ACC112 (cell line): ENCODE measurements at regions not wholly inside any gene's neighbourhood (a gene's known extent, or its start where the extent isn't known, plus 50 kb on each side); places are given as distances from the start of the nearest gene placed in this dataset.
"Not testable (repeated sequence)": the region's sequence is repeated elsewhere in the genome, so short reads cannot be mapped to it uniquely, and the experiment has no call there.

Experiments used
- H2AFZ ChIP-seq: fragments of 200-600 bp; sonication (generic); one replicate; pipeline ENCODE4 v1.6.0; 2017; ENCODE audit warnings: antibody characterized with exemption, low read length; ENCODE audit not compliant: unreplicated experiment
- H3K27ac ChIP-seq: fragments of 200-600 bp; sonication (generic); 2 replicates; pipeline ENCODE4 v1.5.1; 2014; ENCODE audit warnings: low read depth, mild to moderate bottlenecking, antibody characterized with exemption, low read length, moderate library complexity
- H3K27me3 ChIP-seq: fragments of 200-600 bp; sonication (generic); 2 replicates; pipeline ENCODE4 v1.6.1; 2014; ENCODE audit warnings: mild to moderate bottlenecking, antibody characterized with exemption, low read length, moderate library complexity, mixed read lengths; ENCODE audit not compliant: insufficient read depth
- H3K36me3 ChIP-seq: fragments of 200-600 bp; sonication (generic); 2 replicates; pipeline ENCODE4 v1.6.1; 2016; ENCODE audit warnings: mild to moderate bottlenecking, antibody characterized with exemption, low read length, moderate library complexity, mixed read lengths; ENCODE audit not compliant: insufficient read depth
- H3K4me1 ChIP-seq: fragments of 200-600 bp; sonication (generic); one replicate; pipeline ENCODE4 v1.6.1; 2016; ENCODE audit warnings: low read length, mixed read lengths; ENCODE audit not compliant: insufficient read depth, unreplicated experiment, control insufficient read depth
- H3K4me3 ChIP-seq: fragments of 200-600 bp; sonication (generic); 2 replicates; pipeline ENCODE4 v1.5.1; 2014; ENCODE audit warnings: mild to moderate bottlenecking, low read depth, low read length
- H3K79me2 ChIP-seq: fragments of 200-600 bp; sonication (generic); one replicate; pipeline ENCODE4 v1.6.0; 2016; ENCODE audit warnings: low read length; ENCODE audit not compliant: control insufficient read depth, unreplicated experiment, insufficient read depth

GRCh38 chr4:107366016-107366735 is 330.1 kb upstream of the DKK2 start:
- no peaks in the 10 kb centered on the region for H3K4me1 ChIP-seq
- no peak overlapping the region for H3K27ac ChIP-seq
- H3K27me3 ChIP-seq: no peaks in the 10 kb centered on the region
- no peaks in the 10 kb centered on the region for H3K79me2 ChIP-seq
- H3K4me3 ChIP-seq: no peak overlapping the region
- H3K36me3 ChIP-seq: no peaks in the 10 kb centered on the region
- no peak overlapping the region for H2AFZ ChIP-seq

GRCh38 chr4:107363125-107363524 is 327.0 kb upstream of the DKK2 start:
- Histone ChIP-seq H2AFZ (no peak overlapping the region), H3K36me3 (no peaks in the 10 kb centered on the region), H3K4me1 (no peaks in the 10 kb centered on the region), H3K4me3 (no peak overlapping the region), H3K27me3 (no peaks in the 10 kb centered on the region), H3K79me2 (no peaks in the 10 kb centered on the region), H3K27ac (no peak overlapping the region)

- Histone ChIP-seq H3K4me3 (no peak overlapping the region), H2AFZ (no peak overlapping the region), H3K27ac (no peak overlapping the region), H3K79me2 (no peaks in the 10 kb centered on the region), H3K27me3 (no peaks in the 10 kb centered on the region), H3K36me3 (no peaks in the 10 kb centered on the region), H3K4me1 (no peaks in the 10 kb centered on the region)
These were observed 323.1 kb upstream of the DKK2 start for GRCh38 chr4:107359208-107359607.

- not testable (repeated sequence) for H3K4me3 ChIP-seq, H3K4me1 ChIP-seq, H2AFZ ChIP-seq, H3K79me2 ChIP-seq, H3K36me3 ChIP-seq, H3K27ac ChIP-seq, H3K27me3 ChIP-seq
These were observed 318.2 kb upstream of the DKK2 start for GRCh38 chr4:107354304-107354703.

GRCh38 chr4:107351196-107351595 is 315.1 kb upstream of the DKK2 start:
- Histone ChIP-seq H3K79me2 (no peaks in the 10 kb centered on the region), H3K4me3 (no peak overlapping the region), H3K27me3 (no peaks in the 10 kb centered on the region), H3K36me3 (no peaks in the 10 kb centered on the region), H3K27ac (no peak overlapping the region), H2AFZ (no peak overlapping the region), H3K4me1 (peaks cover 4% of the 10 kb centered on the region)

GRCh38 chr4:107349732-107350131 is 313.6 kb upstream of the DKK2 start:
- Histone ChIP-seq H3K4me3 (no peak overlapping the region), H3K27ac (no peak overlapping the region), H2AFZ (no peak overlapping the region)

GRCh38 chr4:107349266-107349665 is 313.2 kb upstream of the DKK2 start:
- H3K27ac ChIP-seq: no peak overlapping the region
- no peaks in the 10 kb centered on the region for H3K79me2 ChIP-seq
- H3K27me3 ChIP-seq: no peaks in the 10 kb centered on the region
- no peaks in the 10 kb centered on the region for H3K36me3 ChIP-seq
- H3K4me3 ChIP-seq: no peak overlapping the region
- no peak overlapping the region for H2AFZ ChIP-seq
- H3K4me1 ChIP-seq: peaks cover 4% of the 10 kb centered on the region

More at GRCh38 chr4:107349732-107350131, 313.6 kb upstream of the DKK2 start:
- no peaks in the 10 kb centered on the region for H3K79me2 ChIP-seq
- H3K27me3 ChIP-seq: no peaks in the 10 kb centered on the region
- no peaks in the 10 kb centered on the region for H3K36me3 ChIP-seq
- H3K4me1 ChIP-seq: peaks cover 4% of the 10 kb centered on the region

GRCh38 chr4:107348188-107349050 is 312.3 kb upstream of the DKK2 start:
- H3K79me2 ChIP-seq: no peaks in the 10 kb centered on the region
- no peaks in the 10 kb centered on the region for H3K36me3 ChIP-seq
- H3K4me1 ChIP-seq: peaks cover 4% of the 10 kb centered on the region
- H2AFZ ChIP-seq: no peak overlapping the region
- no peaks in the 10 kb centered on the region for H3K27me3 ChIP-seq
- no peak overlapping the region for H3K4me3 ChIP-seq
- no peak overlapping the region for H3K27ac ChIP-seq

GRCh38 chr4:107333518-107333917 is 297.4 kb upstream of the DKK2 start:
- Histone ChIP-seq H3K27me3 (no peaks in the 10 kb centered on the region), H3K79me2 (no peaks in the 10 kb centered on the region), H3K27ac (no peak overlapping the region), H3K4me1 (peaks cover 7% of the 10 kb centered on the region), H3K36me3 (no peaks in the 10 kb centered on the region), H3K4me3 (no peak overlapping the region), H2AFZ (no peak overlapping the region)

- H3K4me1 ChIP-seq, H3K79me2 ChIP-seq, H3K27me3 ChIP-seq, H3K4me3 ChIP-seq, H2AFZ ChIP-seq, H3K36me3 ChIP-seq, H3K27ac ChIP-seq: not testable (repeated sequence)
These were observed 296.5 kb upstream of the DKK2 start for GRCh38 chr4:107332656-107333055.

GRCh38 chr4:107330916-107331315 is 294.8 kb upstream of the DKK2 start:
- no peak overlapping the region for H3K4me3 ChIP-seq
- H3K27ac ChIP-seq: no peak overlapping the region
- H3K36me3 ChIP-seq: no peaks in the 10 kb centered on the region
- H3K4me1 ChIP-seq: peaks cover 7% of the 10 kb centered on the region
- H3K79me2 ChIP-seq: no peaks in the 10 kb centered on the region
- no peak overlapping the region for H2AFZ ChIP-seq
- no peaks in the 10 kb centered on the region for H3K27me3 ChIP-seq
